SK-N-MC (cell line): ENCODE measurements at regions not wholly inside any gene's neighbourhood (a gene's known extent, or its start where the extent isn't known, plus 50 kb on each side); places are given as distances from the start of the nearest gene placed in this dataset.

Experiments used
- EZH2 ChIP-seq: fragments of 200-600 bp; sonication (generic); IDR thresholded peaks from one replicate; pipeline ENCODE4 v1.6.1; 2017; ENCODE audit warnings: antibody characterized with exemption
- FOXP2 ChIP-seq: optimal IDR thresholded peaks from 2 replicates; pipeline ENCODE3; 2011; ENCODE audit warnings: mild to moderate bottlenecking, moderate library complexity; ENCODE audit not compliant: insufficient read depth; ENCODE audit errors: extremely low read length, control extremely low read depth
- POLR2AphosphoS5 ChIP-seq: IDR thresholded peaks from 2 replicates; pipeline ENCODE4 v1.6.1; 2012; ENCODE audit warnings: mild to moderate bottlenecking, low read depth, low read length, borderline replicate concordance

DNA sequence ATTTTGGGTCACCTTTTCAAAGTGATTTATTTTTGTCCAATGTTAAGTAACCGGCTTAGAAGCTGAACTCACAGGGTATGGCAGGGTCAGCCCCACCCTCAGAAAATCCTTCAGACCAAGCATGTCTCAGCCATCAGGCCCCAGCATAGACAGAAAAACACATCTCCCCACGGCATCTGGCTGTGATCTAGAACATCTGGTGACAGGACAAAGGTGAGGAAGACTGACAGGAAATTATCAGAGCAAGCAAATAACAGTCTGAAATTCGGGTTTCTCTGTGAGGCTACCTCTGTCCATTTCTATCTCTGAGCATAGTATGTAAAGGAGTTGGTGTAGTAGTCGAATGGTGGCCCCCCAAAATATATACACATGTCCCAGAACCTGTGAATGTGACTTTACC is 177.0 kb upstream of the C1GALT1 start:
- TF ChIP-seq POLR2AphosphoS5: no peak
- TF ChIP-seq EZH2: no peak
- no peak for TF ChIP-seq FOXP2
